Chondrocyte (in vitro differentiated cells): ENCODE measurements at regions not wholly inside any gene's neighbourhood (a gene's known extent, or its start where the extent isn't known, plus 50 kb on each side); places are given as distances from the start of the nearest gene placed in this dataset.

Source experiments
- DNase-seq: peaks from one replicate; pipeline ENCODE4 v3.0.0; 2021; ENCODE audit warnings: mixed read lengths, low spot score
- H3K27ac Mint-ChIP-seq: one replicate; pipeline ENCODE4 v1.8.0; 2021; ENCODE audit warnings: mild to moderate bottlenecking, moderate library complexity, mixed read lengths; ENCODE audit not compliant: unreplicated experiment
- H3K27me3 Mint-ChIP-seq: 2 replicates; pipeline ENCODE4 v1.8.0; 2021; ENCODE audit warnings: low read depth, mixed read lengths
- H3K36me3 Mint-ChIP-seq: 2 replicates; pipeline ENCODE4 v1.8.0; 2021; ENCODE audit warnings: low read depth, mixed read lengths
- H3K4me1 Mint-ChIP-seq: 2 replicates; pipeline ENCODE4 v1.8.0; 2021; ENCODE audit warnings: low read depth, mild to moderate bottlenecking, mixed read lengths
- H3K4me3 Mint-ChIP-seq: one replicate; pipeline ENCODE4 v1.8.0; 2021; ENCODE audit warnings: mild to moderate bottlenecking, moderate library complexity, mixed read lengths; ENCODE audit not compliant: unreplicated experiment
- H3K9me3 Mint-ChIP-seq: 2 replicates; pipeline ENCODE4 v1.8.0; 2021; ENCODE audit warnings: low read depth, mixed read lengths
- CTCF ChIP-seq: fragments of 200-600 bp; sonication (generic); IDR thresholded peaks from 2 replicates; pipeline ENCODE4 v1.5.0; 2021; ENCODE audit warnings: antibody characterized with exemption, mild to moderate bottlenecking, moderate library complexity

- DNase-seq = no peak
- Mint-ChIP-seq H3K27ac (no peak overlapping the region), H3K27me3 (peaks cover 27% of the 10 kb centered on the region), H3K9me3 (no peaks in the 10 kb centered on the region), H3K36me3 (no peaks in the 10 kb centered on the region), H3K4me1 (no peaks in the 10 kb centered on the region), H3K4me3 (no peak overlapping the region)
- TF ChIP-seq CTCF = no peak
Observed at GRCh38 chr1:229218612-229219025, 52.3 kb upstream of the RAB4A start.

- H3K27me3 Mint-ChIP-seq = peaks cover 31% of the 10 kb centered on the region
- no peaks in the 10 kb centered on the region for H3K36me3 Mint-ChIP-seq
- DNase-seq = no peak
- no peak for TF ChIP-seq CTCF
- H3K9me3 Mint-ChIP-seq = no peaks in the 10 kb centered on the region
- H3K4me1 Mint-ChIP-seq = no peaks in the 10 kb centered on the region
- no peak overlapping the region for H3K4me3 Mint-ChIP-seq
- H3K27ac Mint-ChIP-seq = no peak overlapping the region
Observed at GRCh38 chr1:229220163-229220846, 50.6 kb upstream of the RAB4A start.

GRCh38 chr1:229221106-229222019, 49.5 kb upstream of the RAB4A start:
- Mint-ChIP-seq H3K4me3 (no peak overlapping the region), H3K27ac (no peak overlapping the region), H3K36me3 (no peaks in the 10 kb centered on the region), H3K27me3 (peaks cover 27% of the 10 kb centered on the region), H3K9me3 (no peaks in the 10 kb centered on the region), H3K4me1 (no peaks in the 10 kb centered on the region)
- no peak for DNase-seq
- no peak for TF ChIP-seq CTCF
